Thoracic aorta (tissue), 2 donors: ENCODE measurements at regions not wholly inside any gene's neighbourhood (a gene's known extent, or its start where the extent isn't known, plus 50 kb on each side); places are given as distances from the start of the nearest gene placed in this dataset.

Source experiments
- ATAC-seq: fragments of 150-250 bp; one replicate; pipeline ENCODE4 v1.8.0; 2017; ENCODE audit warnings: low read depth; ENCODE audit not compliant: insufficient number of reproducible peaks, low FRiP score
- DNase-seq: peaks from one replicate; pipeline ENCODE4 v3.0.0-alpha.2; 2020; ENCODE audit warnings: low spot score
- H3K27ac ChIP-seq, 2 donors: fragments of 200-600 bp; sonication (generic); 1 replicate in 1 of 2; 2 replicates in 1 of 2; pipeline ENCODE4 v1.5.1; 2016; ENCODE audit warnings: mild to moderate bottlenecking in 2 of 2, moderate library complexity in 2 of 2
- H3K27me3 ChIP-seq: fragments of 200-600 bp; sonication (generic); replicated peaks from 2 replicates; pipeline ENCODE4 v1.6.0; 2016; ENCODE audit warnings: mild to moderate bottlenecking; ENCODE audit not compliant: insufficient read depth
- H3K36me3 ChIP-seq: fragments of 200-600 bp; sonication (generic); one replicate; pipeline ENCODE4 v1.5.1; 2016
- H3K4me1 ChIP-seq, 2 donors: fragments of 200-600 bp; sonication (generic); 1 replicate in 1 of 2; 2 replicates in 1 of 2; pipeline versions ENCODE4 v1.5.1 to v1.6.0; 2016; ENCODE audit warnings: low read depth in 2 of 2, mild to moderate bottlenecking in 1 of 2; ENCODE audit not compliant: control insufficient read depth in 1 of 2
- H3K4me3 ChIP-seq: fragments of 200-600 bp; sonication (generic); 2 replicates; pipeline ENCODE4 v1.5.1; 2016; ENCODE audit warnings: mild to moderate bottlenecking
- H3K9me3 ChIP-seq: fragments of 200-600 bp; sonication (generic); 2 replicates; pipeline ENCODE4 v1.5.1; 2016
- TF ChIP-seq, protein P1 (sequence below): fragments of 200-600 bp; sonication (generic); IDR thresholded peaks from one replicate; pipeline ENCODE4 v1.5.1; 2019; ENCODE audit warnings: antibody characterized with exemption

DNA sequence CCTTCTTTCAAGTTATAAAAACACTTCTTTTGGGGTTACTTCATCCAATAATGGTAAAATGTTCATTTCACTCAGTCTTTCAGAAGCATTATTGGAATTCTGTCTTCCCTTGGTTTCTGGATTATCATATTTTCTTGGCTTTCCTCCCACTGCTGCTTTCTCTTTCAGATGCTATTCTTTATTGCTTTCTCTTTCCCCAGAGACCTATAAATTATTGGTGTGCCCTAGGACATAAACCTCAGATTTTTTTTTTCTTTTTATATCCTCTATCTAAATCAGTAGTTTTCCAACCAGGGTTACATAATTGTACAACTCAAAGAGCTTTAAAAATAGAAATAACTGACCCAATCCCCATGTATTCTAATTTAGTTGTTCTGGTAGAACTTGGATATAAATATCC lies 1005.5 kb downstream of the ARAP2 start:
- H3K27ac ChIP-seq, result no peak overlapping the region
- no peak for DNase-seq
- no peaks in the 10 kb centered on the region for H3K36me3 ChIP-seq
- no peaks in the 10 kb centered on the region for H3K4me1 ChIP-seq
- H3K4me3 ChIP-seq, result no peak overlapping the region
- ATAC-seq, result no peak
- H3K27me3 ChIP-seq, result no peaks in the 10 kb centered on the region
- no peaks in the 10 kb centered on the region for H3K9me3 ChIP-seq
- TF ChIP-seq, protein P1, sequence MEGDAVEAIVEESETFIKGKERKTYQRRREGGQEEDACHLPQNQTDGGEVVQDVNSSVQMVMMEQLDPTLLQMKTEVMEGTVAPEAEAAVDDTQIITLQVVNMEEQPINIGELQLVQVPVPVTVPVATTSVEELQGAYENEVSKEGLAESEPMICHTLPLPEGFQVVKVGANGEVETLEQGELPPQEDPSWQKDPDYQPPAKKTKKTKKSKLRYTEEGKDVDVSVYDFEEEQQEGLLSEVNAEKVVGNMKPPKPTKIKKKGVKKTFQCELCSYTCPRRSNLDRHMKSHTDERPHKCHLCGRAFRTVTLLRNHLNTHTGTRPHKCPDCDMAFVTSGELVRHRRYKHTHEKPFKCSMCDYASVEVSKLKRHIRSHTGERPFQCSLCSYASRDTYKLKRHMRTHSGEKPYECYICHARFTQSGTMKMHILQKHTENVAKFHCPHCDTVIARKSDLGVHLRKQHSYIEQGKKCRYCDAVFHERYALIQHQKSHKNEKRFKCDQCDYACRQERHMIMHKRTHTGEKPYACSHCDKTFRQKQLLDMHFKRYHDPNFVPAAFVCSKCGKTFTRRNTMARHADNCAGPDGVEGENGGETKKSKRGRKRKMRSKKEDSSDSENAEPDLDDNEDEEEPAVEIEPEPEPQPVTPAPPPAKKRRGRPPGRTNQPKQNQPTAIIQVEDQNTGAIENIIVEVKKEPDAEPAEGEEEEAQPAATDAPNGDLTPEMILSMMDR, result no peak

DNA sequence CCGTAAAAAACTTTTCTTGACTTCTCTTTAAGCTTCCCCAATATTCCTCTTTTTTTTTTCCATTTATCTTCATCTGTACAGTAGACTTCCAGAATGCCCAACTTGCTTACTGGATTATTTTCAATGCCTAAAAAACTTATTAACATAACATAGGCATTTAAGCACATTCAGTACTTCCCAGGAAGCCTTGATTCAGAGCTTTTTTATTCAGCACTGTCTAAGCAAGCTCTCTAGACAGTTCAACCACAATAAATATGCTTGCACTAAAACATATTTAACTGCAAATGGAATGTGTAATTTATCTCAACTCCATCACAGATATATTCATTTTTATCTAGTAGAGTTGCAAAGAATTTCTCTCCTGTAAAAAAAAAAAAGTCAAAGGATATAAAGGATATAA lies 997.8 kb downstream of the ARAP2 start:
- ATAC-seq, result no peak

DNA sequence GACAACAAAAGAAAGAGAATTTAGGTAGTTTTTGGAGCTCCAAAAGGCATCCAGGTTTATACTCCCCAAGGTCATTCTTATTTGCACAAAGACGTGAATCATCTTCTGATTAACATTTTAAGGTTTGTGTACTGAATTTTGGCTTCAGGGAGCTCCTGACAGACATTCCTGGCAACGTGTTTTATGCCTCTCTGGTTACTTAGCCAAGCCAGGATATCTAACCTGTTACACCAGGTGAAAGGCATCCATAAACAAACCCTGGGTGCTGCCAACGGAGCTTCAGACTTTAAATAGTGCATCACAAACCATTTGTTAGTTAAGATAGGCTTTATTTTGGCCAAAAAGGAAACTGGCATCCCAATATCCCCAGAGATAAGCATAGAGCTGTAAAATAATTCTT lies 997.3 kb downstream of the ARAP2 start:
- DNase-seq (no peak), ATAC-seq (no peak)

More for the DNA sequence above, 997.8 kb downstream of the ARAP2 start:
- no peak overlapping the region for H3K4me3 ChIP-seq
- DNase-seq, result no peak
- H3K36me3 ChIP-seq, result no peaks in the 10 kb centered on the region
- TF ChIP-seq, protein P1, result no peak
- no peak overlapping the region for H3K27ac ChIP-seq
- no peaks in the 10 kb centered on the region for H3K9me3 ChIP-seq
- no peaks in the 10 kb centered on the region for H3K27me3 ChIP-seq
- H3K4me1 ChIP-seq, result no peaks in the 10 kb centered on the region

GRCh38 chr4:35250331-35250730 lies 994.0 kb downstream of the ARAP2 start:
- ATAC-seq (no peak), DNase-seq (no peak)
- no peaks in the 10 kb centered on the region for H3K36me3 ChIP-seq
- H3K4me3 ChIP-seq, result no peak overlapping the region
- TF ChIP-seq, protein P1, result no peak
- no peaks in the 10 kb centered on the region for H3K27me3 ChIP-seq
- H3K9me3 ChIP-seq, result no peaks in the 10 kb centered on the region
- H3K4me1 ChIP-seq, result no peaks in the 10 kb centered on the region
- H3K27ac ChIP-seq, result no peak overlapping the region

More for the DNA sequence above, 997.3 kb downstream of the ARAP2 start:
- Histone ChIP-seq H3K36me3 (no peaks in the 10 kb centered on the region), H3K4me3 (no peak overlapping the region), H3K9me3 (no peaks in the 10 kb centered on the region), H3K27me3 (no peaks in the 10 kb centered on the region), H3K27ac (no peak overlapping the region), H3K4me1 (no peaks in the 10 kb centered on the region)
- TF ChIP-seq, protein P1, result no peak

- H3K9me3 ChIP-seq, result no peaks in the 10 kb centered on the region
- no peaks in the 10 kb centered on the region for H3K36me3 ChIP-seq
- H3K27me3 ChIP-seq, result no peaks in the 10 kb centered on the region
- ATAC-seq, result no peak
- H3K27ac ChIP-seq, result no peak overlapping the region
- no peak for DNase-seq
- no peaks in the 10 kb centered on the region for H3K4me1 ChIP-seq
- TF ChIP-seq, protein P1, result no peak
- no peak overlapping the region for H3K4me3 ChIP-seq
Measured at GRCh38 chr4:35250761-35251160, 993.6 kb downstream of the ARAP2 start.
